IMR-90 (cell line): ENCODE measurements at regions not wholly inside any gene's neighbourhood (a gene's known extent, or its start where the extent isn't known, plus 50 kb on each side); places are given as distances from the start of the nearest gene placed in this dataset.

Source experiments
- CEBPB ChIP-seq: IDR thresholded peaks from 2 replicates; pipeline ENCODE4 v1.6.1; 2012; ENCODE audit warnings: low read depth, low read length, improper control_type of control experiment
- CHD1 ChIP-seq: IDR thresholded peaks from 2 replicates; pipeline ENCODE4 v1.6.1; 2012; ENCODE audit warnings: low read depth, low read length, improper control_type of control experiment
- MAFK ChIP-seq: IDR thresholded peaks from 2 replicates; pipeline ENCODE4 v1.6.1; 2012; ENCODE audit warnings: low read depth, low read length, improper control_type of control experiment
- MXI1 ChIP-seq: IDR thresholded peaks from 2 replicates; pipeline ENCODE4 v1.6.1; 2012; ENCODE audit warnings: low read depth, mild to moderate bottlenecking, low read length, moderate library complexity, borderline replicate concordance
- NFE2L2 ChIP-seq: fragments of 150-350 bp; IDR thresholded peaks from 2 replicates; pipeline ENCODE4 v1.6.1; 2016; ENCODE audit warnings: low read depth, mild to moderate bottlenecking, low read length
- POLR2A ChIP-seq: IDR thresholded peaks from 2 replicates; pipeline ENCODE4 v1.6.1; 2012; ENCODE audit warnings: mild to moderate bottlenecking, low read depth, low read length
- RAD21 ChIP-seq: IDR thresholded peaks from 2 replicates; pipeline ENCODE4 v1.6.1; 2012; ENCODE audit warnings: low read length, improper control_type of control experiment
- RCOR1 ChIP-seq: IDR thresholded peaks from 2 replicates; pipeline ENCODE4 v1.6.1; 2012; ENCODE audit warnings: mild to moderate bottlenecking, low read length, improper control_type of control experiment; ENCODE audit not compliant: insufficient replicate concordance
- SMC3 ChIP-seq: fragments of 150-350 bp; IDR thresholded peaks from 2 replicates; pipeline ENCODE4 v1.6.1; 2016; ENCODE audit warnings: low read depth, mild to moderate bottlenecking, antibody characterized with exemption, low read length, moderate library complexity
- TF ChIP-seq, protein P1 (sequence below): conservative IDR thresholded peaks from 2 replicates; pipeline ENCODE4 v1.5.1; 2012; ENCODE audit warnings: mild to moderate bottlenecking, low read depth, low read length, improper control_type of control experiment
- TF ChIP-seq, protein P2 (sequence below): fragments of 150-350 bp; IDR thresholded peaks from 2 replicates; pipeline ENCODE4 v1.6.1; 2016; ENCODE audit warnings: low read depth, mild to moderate bottlenecking, low read length, moderate library complexity, borderline replicate concordance
- TF ChIP-seq, protein P3 (sequence below): fragments of 150-350 bp; IDR thresholded peaks from 2 replicates; pipeline ENCODE4 v1.6.1; 2017; ENCODE audit warnings: mild to moderate bottlenecking, antibody characterized with exemption, low read length, low read depth

- TF ChIP-seq MXI1 (no peak), CEBPB (no peak), MAFK (no peak), POLR2A (no peak), SMC3 (no peak), NFE2L2 (no peak), RCOR1 (no peak), RAD21 (no peak), CHD1 (no peak)
- TF ChIP-seq, protein P1, sequence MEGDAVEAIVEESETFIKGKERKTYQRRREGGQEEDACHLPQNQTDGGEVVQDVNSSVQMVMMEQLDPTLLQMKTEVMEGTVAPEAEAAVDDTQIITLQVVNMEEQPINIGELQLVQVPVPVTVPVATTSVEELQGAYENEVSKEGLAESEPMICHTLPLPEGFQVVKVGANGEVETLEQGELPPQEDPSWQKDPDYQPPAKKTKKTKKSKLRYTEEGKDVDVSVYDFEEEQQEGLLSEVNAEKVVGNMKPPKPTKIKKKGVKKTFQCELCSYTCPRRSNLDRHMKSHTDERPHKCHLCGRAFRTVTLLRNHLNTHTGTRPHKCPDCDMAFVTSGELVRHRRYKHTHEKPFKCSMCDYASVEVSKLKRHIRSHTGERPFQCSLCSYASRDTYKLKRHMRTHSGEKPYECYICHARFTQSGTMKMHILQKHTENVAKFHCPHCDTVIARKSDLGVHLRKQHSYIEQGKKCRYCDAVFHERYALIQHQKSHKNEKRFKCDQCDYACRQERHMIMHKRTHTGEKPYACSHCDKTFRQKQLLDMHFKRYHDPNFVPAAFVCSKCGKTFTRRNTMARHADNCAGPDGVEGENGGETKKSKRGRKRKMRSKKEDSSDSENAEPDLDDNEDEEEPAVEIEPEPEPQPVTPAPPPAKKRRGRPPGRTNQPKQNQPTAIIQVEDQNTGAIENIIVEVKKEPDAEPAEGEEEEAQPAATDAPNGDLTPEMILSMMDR, result no peak
- TF ChIP-seq, protein P2, sequence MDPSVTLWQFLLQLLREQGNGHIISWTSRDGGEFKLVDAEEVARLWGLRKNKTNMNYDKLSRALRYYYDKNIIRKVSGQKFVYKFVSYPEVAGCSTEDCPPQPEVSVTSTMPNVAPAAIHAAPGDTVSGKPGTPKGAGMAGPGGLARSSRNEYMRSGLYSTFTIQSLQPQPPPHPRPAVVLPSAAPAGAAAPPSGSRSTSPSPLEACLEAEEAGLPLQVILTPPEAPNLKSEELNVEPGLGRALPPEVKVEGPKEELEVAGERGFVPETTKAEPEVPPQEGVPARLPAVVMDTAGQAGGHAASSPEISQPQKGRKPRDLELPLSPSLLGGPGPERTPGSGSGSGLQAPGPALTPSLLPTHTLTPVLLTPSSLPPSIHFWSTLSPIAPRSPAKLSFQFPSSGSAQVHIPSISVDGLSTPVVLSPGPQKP, result no peak
- TF ChIP-seq, protein P3, sequence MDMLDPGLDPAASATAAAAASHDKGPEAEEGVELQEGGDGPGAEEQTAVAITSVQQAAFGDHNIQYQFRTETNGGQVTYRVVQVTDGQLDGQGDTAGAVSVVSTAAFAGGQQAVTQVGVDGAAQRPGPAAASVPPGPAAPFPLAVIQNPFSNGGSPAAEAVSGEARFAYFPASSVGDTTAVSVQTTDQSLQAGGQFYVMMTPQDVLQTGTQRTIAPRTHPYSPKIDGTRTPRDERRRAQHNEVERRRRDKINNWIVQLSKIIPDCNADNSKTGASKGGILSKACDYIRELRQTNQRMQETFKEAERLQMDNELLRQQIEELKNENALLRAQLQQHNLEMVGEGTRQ, result no peak
Measured at GRCh38 chr10:125550362-125550761, 132.6 kb downstream of the TEX36 start.
